ENCODE measurements at regions not wholly inside any gene's neighbourhood (a gene's known extent, or its start where the extent isn't known, plus 50 kb on each side); places are given as distances from the start of the nearest gene placed in this dataset.
"Not testable (repeated sequence)": the region's sequence is repeated elsewhere in the genome, so short reads cannot be mapped to it uniquely, and the experiment has no call there.

GRCh38 chr13:37209621-37210580, 104.4 kb upstream of the CSNK1A1L start:
- no peak for DNase-seq

GRCh38 chr13:37207691-37208451, 102.4 kb upstream of the CSNK1A1L start:
- DNase-seq: no peak

- DNase-seq: no peak
These were observed 96.8 kb upstream of the CSNK1A1L start for GRCh38 chr13:37202264-37202663.

GRCh38 chr13:37201081-37201480, 95.6 kb upstream of the CSNK1A1L start:
- DNase-seq: no peak

- no peak for DNase-seq
These were observed 93.2 kb upstream of the CSNK1A1L start for GRCh38 chr13:37198629-37199028.

GRCh38 chr13:37195621-37196020, 90.2 kb upstream of the CSNK1A1L start:
- no peak for DNase-seq

GRCh38 chr13:37194428-37194861, 89.0 kb upstream of the CSNK1A1L start:
- DNase-seq: no peak

GRCh38 chr13:37192956-37193355, 87.5 kb upstream of the CSNK1A1L start:
- DNase-seq: no peak

GRCh38 chr13:37187621-37188020, 82.2 kb upstream of the CSNK1A1L start:
- no peak for DNase-seq

- no peak for DNase-seq
These were observed 81.6 kb upstream of the CSNK1A1L start for GRCh38 chr13:37187105-37187504.

GRCh38 chr13:37181620-37182019, 76.2 kb upstream of the CSNK1A1L start:
- no peak for DNase-seq

GRCh38 chr13:37179645-37180044, 74.2 kb upstream of the CSNK1A1L start:
- no peak for DNase-seq

- no peak for DNase-seq
These were observed 71.7 kb upstream of the CSNK1A1L start for GRCh38 chr13:37177125-37177524.

GRCh38 chr13:37175996-37176395, 70.5 kb upstream of the CSNK1A1L start:
- DNase-seq: no peak

- DNase-seq: no peak
These were observed 67.8 kb upstream of the CSNK1A1L start for GRCh38 chr13:37173214-37173613.

GRCh38 chr13:37172226-37172625, 66.8 kb upstream of the CSNK1A1L start:
- DNase-seq: not testable (repeated sequence)

- no peak for DNase-seq
These were observed 63.5 kb upstream of the CSNK1A1L start for GRCh38 chr13:37168926-37169325.

GRCh38 chr13:37168151-37168550, 62.7 kb upstream of the CSNK1A1L start:
- no peak for DNase-seq

- no peak for DNase-seq
These were observed 59.2 kb upstream of the CSNK1A1L start for GRCh38 chr13:37164635-37165034.

- no peak for DNase-seq
These were observed 58.3 kb upstream of the CSNK1A1L start for GRCh38 chr13:37163641-37164265.

- no peak for DNase-seq
These were observed 53.0 kb upstream of the CSNK1A1L start for GRCh38 chr13:37158481-37158880.

GRCh38 chr13:37155613-37156097, 50.2 kb upstream of the CSNK1A1L start:
- peak; percentile 19 for DNase-seq
